Heart left ventricle (tissue), 13 donors: ENCODE measurements at regions not wholly inside any gene's neighbourhood (a gene's known extent, or its start where the extent isn't known, plus 50 kb on each side); places are given as distances from the start of the nearest gene placed in this dataset.

Source experiments
- CTCF ChIP-seq, 12 donors: fragments of 200-600 bp; sonication (generic) in 4 of 12; IDR thresholded peaks; one replicate each; pipeline versions ENCODE4 v1.5.0 to v1.8.0; 2018 to 2022; ENCODE audit warnings: antibody characterized with exemption in 12 of 12, mild to moderate bottlenecking in 5 of 12
- POLR2A ChIP-seq, 2 donors: fragments of 450-650 bp; IDR thresholded peaks; one replicate each; pipeline ENCODE4 v1.6.1; 2017; ENCODE audit warnings: antibody characterized with exemption in 2 of 2, mild to moderate bottlenecking in 2 of 2, moderate library complexity in 2 of 2
- donor health status: ischemic (EF 13 %, LVEDD 7.1; RV severe dilation, severe dysfunction).
- donor health status: DM: no; HTN: yes; CAD: no.
- donor health status: DM: no; HTN: no; CAD: no.
- donor health status: ischemic (EF 25% LVEDD 6.9; RV normal size, moderate dysfunction).
- donor health status: ischemic (EF 25% LVEDD 5.7; RV mildly dilated, moderate dysfunction).
- donor health status: ischemic (EF 35%, LVEDD 5.7; RV mildly dilated, moderate dysfunction).
- donor health status: nonischemic (EF 11% LVEDD 7.7; RV severe dilation, severe dysfunction).
- donor health status: DM: yes; HTN: yes; CAD: no.
- donor health status: PGD.
- donor health status: ischemic (EF 29% LVEDD 5.4; RV normal size, mild dysfunction).
- donor health status: nonischemic (EF 23%, LVEDD 6.1; RV moderate dilation, normal function).

- TF ChIP-seq POLR2A (IDR thresholded peaks at IDR 0.05) = no peak
- no peak for TF ChIP-seq CTCF (IDR thresholded peaks at IDR 0.05)
Observed at GRCh38 chr16:17559394-17559793, 88.6 kb upstream of the XYLT1 start.
